GM12865 (cell line): ENCODE measurements at regions not wholly inside any gene's neighbourhood (a gene's known extent, or its start where the extent isn't known, plus 50 kb on each side); places are given as distances from the start of the nearest gene placed in this dataset.

Source experiments
- DNase-seq: peaks from one replicate; pipeline ENCODE4 v3.0.0; 2010; ENCODE audit warnings: low read depth
- H3K4me3 ChIP-seq: 2 replicates; pipeline ENCODE4 v1.5.1; 2011; ENCODE audit warnings: mild to moderate bottlenecking, low read depth, low read length, control low read depth
- CTCF ChIP-seq: IDR thresholded peaks from 2 replicates; pipeline ENCODE4 v1.5.1; 2011; ENCODE audit warnings: low read length, control low read depth, low read depth, inconsistent platforms; ENCODE audit not compliant: insufficient read depth; ENCODE audit errors: missing control alignments

GRCh38 chr11:133787379-133788141 lies 57.8 kb downstream of the SPATA19 start:
- no peak for DNase-seq
- H3K4me3 ChIP-seq = no peak overlapping the region
- no peak for TF ChIP-seq CTCF

GRCh38 chr11:133785795-133786340 lies 59.4 kb downstream of the SPATA19 start:
- no peak for DNase-seq
- no peak overlapping the region for H3K4me3 ChIP-seq
- TF ChIP-seq CTCF = no peak

- no peak overlapping the region for H3K4me3 ChIP-seq
- TF ChIP-seq CTCF = no peak
- DNase-seq = no peak
These were observed 61.0 kb downstream of the SPATA19 start for GRCh38 chr11:133784359-133784758.

- DNase-seq = no peak
- H3K4me3 ChIP-seq = no peak overlapping the region
- TF ChIP-seq CTCF = no peak
These were observed 63.1 kb downstream of the SPATA19 start for GRCh38 chr11:133782116-133782725.

GRCh38 chr11:133778161-133778560 lies 67.2 kb downstream of the SPATA19 start:
- no peak for DNase-seq
- H3K4me3 ChIP-seq = no peak overlapping the region
- no peak for TF ChIP-seq CTCF

GRCh38 chr11:133776671-133777367 lies 68.5 kb downstream of the SPATA19 start:
- TF ChIP-seq CTCF = no peak
- DNase-seq = no peak
- H3K4me3 ChIP-seq = no peak overlapping the region
